GM12864 (cell line): ENCODE measurements at regions not wholly inside any gene's neighbourhood (a gene's known extent, or its start where the extent isn't known, plus 50 kb on each side); places are given as distances from the start of the nearest gene placed in this dataset.
"Not testable (repeated sequence)": the region's sequence is repeated elsewhere in the genome, so short reads cannot be mapped to it uniquely, and the experiment has no call there.

Source experiments
- DNase-seq: peaks from one replicate; pipeline ENCODE4 v3.0.0-alpha.2; 2011; ENCODE audit warnings: low read depth
- H3K4me3 ChIP-seq: 2 replicates; pipeline ENCODE4 v1.5.1; 2011; ENCODE audit warnings: mild to moderate bottlenecking, low read depth, low read length, control low read depth
- TF ChIP-seq, protein P1 (sequence below): IDR thresholded peaks from 2 replicates; pipeline ENCODE4 v1.5.1; 2011; ENCODE audit warnings: low read depth, mild to moderate bottlenecking, moderate library complexity, low read length, control low read depth, inconsistent platforms; ENCODE audit errors: missing control alignments

DNA sequence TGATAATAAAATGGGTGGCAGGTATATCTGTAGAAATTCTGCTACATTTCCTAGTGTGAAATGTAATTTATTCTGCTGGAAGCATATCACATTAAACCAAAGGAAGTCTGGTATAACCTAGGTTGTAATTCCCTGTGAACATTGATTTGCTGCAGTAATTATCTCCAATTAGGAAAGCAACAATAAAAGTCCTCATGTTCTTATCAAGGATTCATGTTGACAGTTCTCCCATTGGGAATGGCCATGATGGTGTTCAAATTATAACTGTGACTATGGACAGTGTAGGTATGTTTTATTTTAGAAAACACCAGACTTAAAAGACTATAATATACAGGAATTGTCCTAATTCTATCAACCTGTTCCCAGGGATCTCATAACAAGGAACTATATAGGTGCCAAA is 513.5 kb upstream of the MIR17HG start:
- TF ChIP-seq, protein P1, sequence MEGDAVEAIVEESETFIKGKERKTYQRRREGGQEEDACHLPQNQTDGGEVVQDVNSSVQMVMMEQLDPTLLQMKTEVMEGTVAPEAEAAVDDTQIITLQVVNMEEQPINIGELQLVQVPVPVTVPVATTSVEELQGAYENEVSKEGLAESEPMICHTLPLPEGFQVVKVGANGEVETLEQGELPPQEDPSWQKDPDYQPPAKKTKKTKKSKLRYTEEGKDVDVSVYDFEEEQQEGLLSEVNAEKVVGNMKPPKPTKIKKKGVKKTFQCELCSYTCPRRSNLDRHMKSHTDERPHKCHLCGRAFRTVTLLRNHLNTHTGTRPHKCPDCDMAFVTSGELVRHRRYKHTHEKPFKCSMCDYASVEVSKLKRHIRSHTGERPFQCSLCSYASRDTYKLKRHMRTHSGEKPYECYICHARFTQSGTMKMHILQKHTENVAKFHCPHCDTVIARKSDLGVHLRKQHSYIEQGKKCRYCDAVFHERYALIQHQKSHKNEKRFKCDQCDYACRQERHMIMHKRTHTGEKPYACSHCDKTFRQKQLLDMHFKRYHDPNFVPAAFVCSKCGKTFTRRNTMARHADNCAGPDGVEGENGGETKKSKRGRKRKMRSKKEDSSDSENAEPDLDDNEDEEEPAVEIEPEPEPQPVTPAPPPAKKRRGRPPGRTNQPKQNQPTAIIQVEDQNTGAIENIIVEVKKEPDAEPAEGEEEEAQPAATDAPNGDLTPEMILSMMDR, result no peak
- DNase-seq, result no peak
- H3K4me3 ChIP-seq, result no peak overlapping the region

DNA sequence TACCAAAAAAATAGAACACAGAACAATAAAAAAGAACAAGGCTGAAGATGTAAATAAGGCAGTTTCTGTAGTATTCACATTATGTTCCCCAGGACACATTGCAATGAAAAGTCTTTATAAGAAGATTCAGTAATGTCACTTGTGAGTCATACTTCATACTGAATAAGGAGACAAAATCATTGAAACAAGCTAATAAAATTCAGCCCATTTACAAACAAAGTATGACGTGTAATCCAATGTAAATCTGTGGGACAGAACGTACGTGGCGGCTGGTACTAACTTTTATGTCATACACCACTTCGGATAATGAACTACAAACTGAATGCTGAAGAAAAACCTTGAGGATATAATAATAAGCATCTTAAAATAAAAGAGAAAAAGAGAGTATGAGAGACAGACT is 512.8 kb upstream of the MIR17HG start:
- TF ChIP-seq, protein P1, result no peak
- no peak overlapping the region for H3K4me3 ChIP-seq
- DNase-seq, result no peak

DNA sequence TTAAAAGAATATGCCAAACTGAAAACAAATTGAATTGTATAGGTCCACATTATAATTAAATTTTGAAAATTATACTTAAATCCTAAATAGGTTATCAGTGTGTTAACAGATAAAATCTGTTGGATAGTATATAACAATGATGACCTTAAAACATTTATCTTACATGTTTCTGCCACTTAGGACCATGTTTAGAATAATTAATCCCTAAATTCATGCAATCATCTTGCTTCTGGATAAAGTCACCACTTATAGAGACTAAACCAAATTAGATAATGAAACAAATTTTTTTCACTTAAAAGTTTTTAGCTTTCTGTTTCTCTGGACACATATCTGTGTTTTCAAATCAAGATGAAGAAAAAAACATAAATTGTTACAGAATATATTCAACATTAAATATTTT is 511.7 kb upstream of the MIR17HG start:
- no peak overlapping the region for H3K4me3 ChIP-seq
- TF ChIP-seq, protein P1, result no peak
- no peak for DNase-seq

DNA sequence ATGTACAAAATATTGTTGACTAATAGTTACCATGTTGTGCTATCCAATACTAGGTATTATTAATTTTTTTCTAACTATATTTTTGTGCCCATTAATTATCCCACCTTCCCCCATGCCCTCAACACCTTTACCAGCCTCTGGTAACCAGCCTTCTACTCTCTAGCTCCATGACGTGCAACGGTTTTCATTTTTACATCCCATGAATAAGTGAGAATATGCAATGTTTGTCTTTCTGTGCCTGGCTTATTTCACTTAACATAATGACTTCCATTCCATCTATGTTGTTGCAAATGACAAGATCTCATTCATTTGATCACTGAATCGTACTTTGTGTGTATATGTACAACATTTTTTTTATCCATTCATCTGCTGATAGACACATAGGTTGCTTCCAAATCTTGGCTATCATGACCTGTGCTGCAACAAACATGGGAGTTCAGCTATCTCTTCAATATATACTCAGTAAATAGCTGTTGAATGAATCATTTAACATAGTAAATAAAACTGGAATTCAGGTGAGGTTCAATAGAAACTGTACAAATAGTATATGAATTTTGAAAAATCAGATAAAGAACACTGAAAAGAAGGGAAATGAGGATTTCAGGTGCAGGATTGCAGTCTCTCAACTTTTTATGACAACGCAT is 509.0 kb upstream of the MIR17HG start:
- no peak overlapping the region for H3K4me3 ChIP-seq
- TF ChIP-seq, protein P1, result no peak
- no peak for DNase-seq

DNA sequence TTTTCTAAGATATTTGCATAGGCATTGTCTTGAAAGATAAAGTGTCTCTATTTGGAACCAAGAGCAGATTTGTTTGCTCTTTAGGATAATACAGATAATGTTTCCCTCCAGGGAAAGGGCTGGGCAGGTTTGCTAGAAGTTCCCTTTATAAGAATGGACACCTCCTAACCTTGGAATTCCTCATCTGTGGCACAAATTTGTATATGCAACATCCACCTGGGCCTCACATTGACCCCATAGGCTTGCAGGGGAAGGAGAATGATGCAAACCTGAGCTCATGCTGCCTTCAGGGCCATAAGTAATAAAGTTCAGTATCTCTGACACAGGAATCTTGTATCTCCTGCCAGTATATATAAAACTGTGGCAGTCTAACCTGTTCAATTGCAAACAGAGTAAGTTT is 508.4 kb upstream of the MIR17HG start:
- TF ChIP-seq, protein P1, result no peak
- H3K4me3 ChIP-seq, result no peak overlapping the region
- no peak for DNase-seq

DNA sequence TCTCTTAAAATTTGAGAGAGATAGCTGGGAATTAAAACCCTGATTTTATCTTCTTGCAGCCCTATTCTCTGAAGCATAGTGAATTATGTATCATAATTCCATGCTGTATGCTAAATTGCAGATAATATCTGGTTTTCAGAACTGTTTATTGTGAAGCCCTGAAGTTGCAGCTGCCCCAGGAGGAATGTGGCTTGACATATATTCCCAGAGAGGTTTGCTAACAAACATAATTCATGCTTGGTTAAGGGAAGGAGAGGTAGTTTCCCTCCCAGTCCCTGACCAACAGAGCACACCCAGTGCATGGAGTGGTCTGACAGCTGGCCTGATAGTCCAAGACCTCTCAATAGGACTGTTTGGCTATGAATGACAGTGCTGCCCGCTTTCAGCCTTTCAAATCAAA is 500.6 kb upstream of the MIR17HG start:
- DNase-seq, result no peak
- TF ChIP-seq, protein P1, result no peak
- no peak overlapping the region for H3K4me3 ChIP-seq

DNA sequence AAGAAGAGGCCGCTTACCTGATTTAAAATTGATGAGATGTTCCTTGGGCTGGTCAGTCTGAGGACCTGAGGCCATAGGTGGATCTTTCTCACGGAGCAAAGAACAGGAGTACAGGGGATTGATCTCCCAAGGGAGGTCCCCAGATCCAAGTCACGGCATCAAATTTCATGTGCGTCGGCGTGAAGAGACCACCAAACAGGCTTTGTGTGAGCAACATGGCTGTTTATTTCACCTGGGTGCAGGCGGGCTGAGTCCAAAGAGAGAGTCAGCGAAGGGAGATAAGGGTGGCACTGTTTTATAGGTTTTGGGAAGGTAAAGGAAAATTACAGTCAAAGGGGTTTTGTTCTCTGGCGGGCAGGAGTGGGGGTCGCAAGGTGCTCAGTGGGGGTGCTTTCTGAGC is 493.8 kb upstream of the MIR17HG start:
- DNase-seq, H3K4me3 ChIP-seq: not testable (repeated sequence)
